ENCODE measurements at regions not wholly inside any gene's neighbourhood (a gene's known extent, or its start where the extent isn't known, plus 50 kb on each side); places are given as distances from the start of the nearest gene placed in this dataset.

DNA sequence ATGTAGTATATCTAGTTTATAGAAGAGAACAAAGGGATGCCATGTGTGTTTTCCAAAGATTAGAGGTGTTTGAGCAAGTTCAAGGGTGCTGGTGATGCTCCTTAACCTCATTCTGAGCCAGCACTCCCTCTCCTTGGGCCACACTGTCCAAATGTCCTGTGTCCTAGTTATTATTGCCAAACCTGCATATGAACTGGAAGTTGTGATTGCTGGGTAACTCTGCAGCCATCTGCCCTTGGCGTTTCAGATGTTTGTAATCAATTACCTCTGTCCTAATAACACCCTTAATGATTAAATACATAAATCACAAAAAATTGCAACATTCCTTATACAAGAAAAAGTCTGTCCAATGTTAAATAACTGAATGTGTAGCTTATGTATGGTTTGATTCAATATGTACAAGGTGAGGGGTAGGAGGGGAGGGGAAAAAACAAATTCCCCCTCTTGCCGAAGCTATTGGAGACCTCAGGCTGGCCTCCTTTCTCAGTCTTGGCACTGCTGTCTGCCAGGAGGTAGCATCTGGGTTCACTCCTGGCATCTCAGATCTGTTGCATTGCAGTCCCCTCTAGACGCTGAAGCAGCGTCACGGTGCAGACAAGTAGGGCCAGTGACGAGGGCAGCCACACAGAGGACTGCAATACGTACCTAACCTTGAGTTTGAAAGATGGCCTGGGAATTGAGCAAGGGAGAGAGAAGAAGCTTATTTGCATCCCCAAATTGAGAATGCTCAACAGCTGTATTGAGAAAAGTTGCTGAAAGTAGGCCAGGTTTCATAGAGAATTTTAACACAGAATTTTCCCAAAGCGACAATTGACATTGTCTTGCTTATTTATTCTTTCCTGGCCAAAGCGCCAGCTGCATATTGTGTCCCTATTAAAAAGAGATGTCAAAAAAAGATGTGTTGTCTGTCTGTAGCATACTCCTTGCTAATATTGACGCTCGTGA is 89.6 kb upstream of the ARHGAP32 start:
- in situ Hi-C loops (cut with HindIII; ENCODE audit: extremely low pct_ligation_motif_present, low pct_unique_long_range_greater_than_20kb) = no loop called here
- BruUV-seq (replicated peaks) = no TSS peak
- intact Hi-C loops (cut with micrococcal nuclease; ENCODE audit: unreplicated experiment) = loop anchor here (2.0 kb wide), 2 partner anchors 43 to 165 kb away; no protein-coding TSS in a partner anchor
- no peak overlapping the region for H3K27ac ChIP-seq (ENCODE audit: extremely low read length, insufficient read depth, low read length)
- peaks cover 74% of the 10 kb centered on the region for H3K4me1 ChIP-seq (ENCODE audit: insufficient read depth, low read length)
- no peak for DNase-seq (ENCODE audit: low spot score)
- CTCF ChIA-PET (ENCODE audit: low intra/inter-chr PET ratio, low total read pairs) = no interaction called here
- TF ChIP-seq CREB1 (IDR thresholded peaks at IDR 0.05) (0 out of 2 replicates have a peak, but pooled peaks have one; percentile 17), CREB1 (CRISPR knock-in tag; IDR thresholded peaks at IDR 0.05) (no peak), ZFP37 (CRISPR knock-in tag; IDR thresholded peaks at IDR 0.05; ENCODE audit: borderline replicate concordance) (no peak)
- FAIRE-seq = no peak
- no peak overlapping the region for H3K4me3 ChIP-seq (replicated peaks in 1 of 3; ENCODE audit: insufficient read depth in 1 of 3, low read depth in 2 of 3, low read length in 3 of 3)
- no peaks in the 10 kb centered on the region for H3K9me3 ChIP-seq (ENCODE audit: low read length)
- H3K27me3 ChIP-seq (ENCODE audit: control insufficient read depth in 1 of 2, insufficient read depth in 2 of 2, low read length in 2 of 2) = no peaks in the 10 kb centered on the region; a peak in 2 of 5 replicates
- peaks cover 19% of the 10 kb centered on the region for H3K79me2 ChIP-seq (ENCODE audit: insufficient read depth, low read length)
- ATAC-seq = no peak
- 63% methylated on average over 11 of the region's 11 CpGs for WGBS (ENCODE audit: low lambda C conversion rate)
- H3K4me2 ChIP-seq (ENCODE audit: low read depth, low read length) = 0 out of 2 replicates have a peak overlapping the region, but pooled peaks have one; percentile 20
- H3K36me3 ChIP-seq (replicated peaks in 1 of 2; ENCODE audit: control insufficient read depth in 1 of 2, insufficient read depth in 2 of 2, low read length in 2 of 2) = no peaks in the 10 kb centered on the region
- H4K20me1 ChIP-seq (ENCODE audit: insufficient read depth, low read length) = peaks cover 17% of the 10 kb centered on the region
- H2AFZ ChIP-seq (ENCODE audit: low read length) = no peak overlapping the region
- POLR2A ChIA-PET = no interaction called here
- H3K9ac ChIP-seq (ENCODE audit: insufficient read depth, low read depth, low read length) = no peak overlapping the region

DNA sequence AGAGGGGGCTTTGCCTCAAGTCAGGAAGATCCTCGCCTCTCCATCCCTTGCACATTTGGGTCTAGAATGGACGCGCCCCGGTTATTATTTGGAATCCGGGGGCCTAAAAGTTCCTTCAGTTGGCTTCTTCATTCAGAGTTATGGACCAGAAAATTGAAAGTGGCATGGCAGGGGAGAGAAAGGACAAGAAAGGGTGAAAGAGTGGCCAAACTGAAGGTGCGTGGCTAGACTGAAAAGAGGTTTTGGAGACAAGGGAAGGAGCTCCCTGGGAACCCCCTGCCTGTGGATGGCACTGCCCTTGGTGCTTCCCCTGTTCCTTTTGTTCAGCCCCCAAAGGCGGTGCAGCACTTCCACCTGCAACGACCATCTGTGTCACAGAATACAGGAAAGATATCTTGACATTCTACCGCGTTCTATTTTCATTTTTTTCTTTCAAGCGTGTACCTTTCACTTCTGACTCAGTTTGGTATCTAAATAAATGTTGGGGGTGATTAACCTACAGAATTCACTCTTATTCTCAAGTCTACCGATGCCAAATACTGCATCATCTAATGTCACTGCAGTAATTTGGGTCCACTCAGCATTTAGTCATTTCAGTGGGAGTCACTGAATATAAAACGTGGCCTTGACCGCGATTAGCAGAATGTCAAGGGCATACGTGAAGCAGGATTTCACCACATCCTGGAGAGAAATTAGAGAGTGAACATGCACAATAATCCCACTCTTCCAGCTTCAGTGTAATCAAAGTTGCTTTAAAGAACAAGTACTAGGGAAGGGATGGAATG is 88.1 kb upstream of the ARHGAP32 start:
- BruUV-seq (replicated peaks) = TSS peak; percentile 89
- WGBS (ENCODE audit: low lambda C conversion rate) = 4% methylated on average over 16 of the region's 16 CpGs
- ChIA-PET CTCF (ENCODE audit: low intra/inter-chr PET ratio, low total read pairs) (interaction anchor here (1.9 kb wide), 1 partner anchor 163 kb away, joined by 5 read pairs; no protein-coding TSS in a partner anchor), POLR2A (no interaction called here)
- in situ Hi-C loops (cut with HindIII; ENCODE audit: extremely low pct_ligation_motif_present, low pct_unique_long_range_greater_than_20kb) (no loop called here), intact Hi-C loops (cut with micrococcal nuclease; ENCODE audit: unreplicated experiment) (loop anchor here (2.0 kb wide), 2 partner anchors 45 to 163 kb away; no protein-coding TSS in a partner anchor)
- peak; percentile 5; the same call in 1 of the 3 replicates for ATAC-seq
- FAIRE-seq = no peak
- peak overlapping the region; percentile 96 for H3K4me2 ChIP-seq (ENCODE audit: low read depth, low read length)
- H2AFZ ChIP-seq (ENCODE audit: low read length) = peak overlapping the region; percentile 64
- DNase-seq (ENCODE audit: low spot score) = peak; percentile 58
- H3K79me2 ChIP-seq (ENCODE audit: insufficient read depth, low read length) = peaks cover 34% of the 10 kb centered on the region
- no peaks in the 10 kb centered on the region for H3K9me3 ChIP-seq (ENCODE audit: low read length)
- H3K9ac ChIP-seq (ENCODE audit: insufficient read depth, low read depth, low read length) = peak overlapping the region; percentile 67
- no peaks in the 10 kb centered on the region; a peak in 2 of 5 replicates for H3K27me3 ChIP-seq (ENCODE audit: control insufficient read depth in 1 of 2, insufficient read depth in 2 of 2, low read length in 2 of 2)
- peaks cover 27% of the 10 kb centered on the region for H4K20me1 ChIP-seq (ENCODE audit: insufficient read depth, low read length)
- H3K4me1 ChIP-seq (ENCODE audit: insufficient read depth, low read length) = peaks cover 81% of the 10 kb centered on the region
- H3K36me3 ChIP-seq (replicated peaks in 1 of 2; ENCODE audit: control insufficient read depth in 1 of 2, insufficient read depth in 2 of 2, low read length in 2 of 2) = no peaks in the 10 kb centered on the region
- H3K27ac ChIP-seq (ENCODE audit: extremely low read length, insufficient read depth, low read length) = peak overlapping the region; percentile 21
- peak overlapping the region; percentile 63 to 77 (median 76) for H3K4me3 ChIP-seq (replicated peaks in 1 of 3; ENCODE audit: insufficient read depth in 1 of 3, low read depth in 2 of 3, low read length in 3 of 3)
- TF ChIP-seq SKI (IDR thresholded peaks at IDR 0.05; ENCODE audit: partially characterized antibody) (peak; percentile 57), ATF7-NPFF (CRISPR knock-in tag; IDR thresholded peaks at IDR 0.05; ENCODE audit: low read depth) (0 out of 2 replicates have a peak, but pooled peaks have one; percentile 5), RXRA (CRISPR knock-in tag; IDR thresholded peaks at IDR 0.05) (peak; percentile 45; the same call in 1 of the 2 replicates), ZNF382 (CRISPR knock-in tag; IDR thresholded peaks at IDR 0.05; ENCODE audit: borderline replicate concordance) (no peak), HOXD1 (CRISPR knock-in tag; IDR thresholded peaks at IDR 0.05) (no peak), REL (CRISPR knock-in tag; conservative IDR thresholded peaks at IDR 0.05) (no peak), NCOA2 (CRISPR knock-in tag; IDR thresholded peaks at IDR 0.05) (peak; percentile 71), GABPB1 (CRISPR knock-in tag; IDR thresholded peaks at IDR 0.05) (no peak), EED (CRISPR knock-in tag; IDR thresholded peaks at IDR 0.05) (peak; percentile 76; the same call in 1 of the 2 replicates)
- TF ChIP-seq, protein P1, sequence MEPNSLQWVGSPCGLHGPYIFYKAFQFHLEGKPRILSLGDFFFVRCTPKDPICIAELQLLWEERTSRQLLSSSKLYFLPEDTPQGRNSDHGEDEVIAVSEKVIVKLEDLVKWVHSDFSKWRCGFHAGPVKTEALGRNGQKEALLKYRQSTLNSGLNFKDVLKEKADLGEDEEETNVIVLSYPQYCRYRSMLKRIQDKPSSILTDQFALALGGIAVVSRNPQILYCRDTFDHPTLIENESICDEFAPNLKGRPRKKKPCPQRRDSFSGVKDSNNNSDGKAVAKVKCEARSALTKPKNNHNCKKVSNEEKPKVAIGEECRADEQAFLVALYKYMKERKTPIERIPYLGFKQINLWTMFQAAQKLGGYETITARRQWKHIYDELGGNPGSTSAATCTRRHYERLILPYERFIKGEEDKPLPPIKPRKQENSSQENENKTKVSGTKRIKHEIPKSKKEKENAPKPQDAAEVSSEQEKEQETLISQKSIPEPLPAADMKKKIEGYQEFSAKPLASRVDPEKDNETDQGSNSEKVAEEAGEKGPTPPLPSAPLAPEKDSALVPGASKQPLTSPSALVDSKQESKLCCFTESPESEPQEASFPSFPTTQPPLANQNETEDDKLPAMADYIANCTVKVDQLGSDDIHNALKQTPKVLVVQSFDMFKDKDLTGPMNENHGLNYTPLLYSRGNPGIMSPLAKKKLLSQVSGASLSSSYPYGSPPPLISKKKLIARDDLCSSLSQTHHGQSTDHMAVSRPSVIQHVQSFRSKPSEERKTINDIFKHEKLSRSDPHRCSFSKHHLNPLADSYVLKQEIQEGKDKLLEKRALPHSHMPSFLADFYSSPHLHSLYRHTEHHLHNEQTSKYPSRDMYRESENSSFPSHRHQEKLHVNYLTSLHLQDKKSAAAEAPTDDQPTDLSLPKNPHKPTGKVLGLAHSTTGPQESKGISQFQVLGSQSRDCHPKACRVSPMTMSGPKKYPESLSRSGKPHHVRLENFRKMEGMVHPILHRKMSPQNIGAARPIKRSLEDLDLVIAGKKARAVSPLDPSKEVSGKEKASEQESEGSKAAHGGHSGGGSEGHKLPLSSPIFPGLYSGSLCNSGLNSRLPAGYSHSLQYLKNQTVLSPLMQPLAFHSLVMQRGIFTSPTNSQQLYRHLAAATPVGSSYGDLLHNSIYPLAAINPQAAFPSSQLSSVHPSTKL (CRISPR knock-in tag; IDR thresholded peaks at IDR 0.05) = peak; percentile 80

All from HepG2 (cell line).